K562 (cell line): ENCODE measurements at regions not wholly inside any gene's neighbourhood (a gene's known extent, or its start where the extent isn't known, plus 50 kb on each side); places are given as distances from the start of the nearest gene placed in this dataset.

Source experiments
- ATAC-seq: fragments of 200-7000 bp; cut with Tn5 transposase; 3 replicates; pipeline ENCODE4 v1.9.1; 2020; ENCODE audit warnings: moderate library complexity
- BruUV-seq: library from RNA; stranded (reverse); fragments of 400-500 nt; replicated peaks from 2 replicates; lab custom pipeline; 2021; lab: Mats Ljungman, UMichigan
- CTCF ChIA-PET: fragments of 300-600 bp; formaldehyde crosslinking; extraction: SDS; loops from one replicate; lab custom pipeline; 2021; ENCODE audit warnings: low intra/inter-chr PET ratio; lab: Yijun Ruan, JAX
- POLR2A ChIA-PET: fragments of 300-600, 350-650 bp; sonication (Branson Sonifier 250); formaldehyde crosslinking; extraction: SDS; loops from one replicate; lab custom pipeline; 2021; ENCODE audit warnings: antibody characterized with exemption, inconsistent platforms; lab: Yijun Ruan, JAX
- DNase-seq, 4 experiments: peaks; one replicate each; pipeline versions ENCODE4 v3.0.0 to v3.0.0-alpha.2; 2011 to 2018; ENCODE audit warnings: low spot score in 3 of 4, mixed read lengths in 3 of 4; ENCODE audit errors: extremely low read depth in 1 of 4
- FAIRE-seq: peaks from 2 replicates; lab custom pipeline; 2011; peaks lifted over from hg19 to GRCh38; lab: Jason Lieb, UNC
- H2AFZ ChIP-seq: 2 replicates; pipeline ENCODE4 v1.6.0; 2011; ENCODE audit warnings: low read depth, low read length, control low read depth, inconsistent platforms
- H3K27ac ChIP-seq: fragments of 200-600 bp; 3 replicates; pipeline ENCODE4 v1.8.0; 2011; ENCODE audit warnings: low read depth, mild to moderate bottlenecking, control low read depth, inconsistent platforms, low read length, moderate library complexity, mixed read lengths; ENCODE audit errors: extremely low read depth
- H3K27me3 ChIP-seq, 2 experiments: fragments of 300-600 bp in 1 of 2; 2 replicates in 1 of 2; 3 replicates in 1 of 2; pipeline versions ENCODE4 v1.6.0 to v1.8.0; 2011; ENCODE audit warnings: inconsistent platforms in 2 of 2, low read length in 2 of 2, mild to moderate bottlenecking in 1 of 2, mixed read lengths in 1 of 2, moderate library complexity in 1 of 2; ENCODE audit not compliant: control insufficient read depth in 2 of 2, insufficient read depth in 2 of 2
- H3K36me3 ChIP-seq: fragments of 300-600 bp; 3 replicates; pipeline ENCODE4 v1.8.0; 2011; ENCODE audit warnings: mild to moderate bottlenecking, low read length, inconsistent platforms; ENCODE audit not compliant: control insufficient read depth, insufficient read depth
- H3K4me1 ChIP-seq, 2 experiments: fragments of 200-600 bp in 1 of 2; replicated peaks in 1 of 2; 2 replicates in 1 of 2; 3 replicates in 1 of 2; pipeline versions ENCODE4 v1.5.1 to v1.8.0; 2011; ENCODE audit warnings: inconsistent platforms in 2 of 2, low read length in 2 of 2, mild to moderate bottlenecking in 1 of 2, mixed read lengths in 1 of 2, moderate library complexity in 1 of 2; ENCODE audit not compliant: control insufficient read depth in 2 of 2, insufficient read depth in 2 of 2
- H3K4me2 ChIP-seq: 2 replicates; pipeline ENCODE4 v1.6.1; 2011; ENCODE audit warnings: low read length, control low read depth, inconsistent platforms, mixed read lengths; ENCODE audit not compliant: insufficient read depth
- H3K4me3 ChIP-seq: fragments of 200-600 bp; sonication (generic), shearing (Covaris generic); 2 replicates; pipeline ENCODE4 v1.5.1; 2016; ENCODE audit warnings: control low read depth, inconsistent platforms
- H3K79me2 ChIP-seq: fragments of 200-600 bp; 3 replicates; pipeline ENCODE4 v1.8.0; 2011; ENCODE audit warnings: low read length, inconsistent platforms; ENCODE audit not compliant: control insufficient read depth, insufficient read depth
- H3K9ac ChIP-seq, 2 experiments: 2 replicates each; pipeline versions ENCODE4 v1.6.0 to v1.6.1; 2011; ENCODE audit warnings: low read depth in 2 of 2, low read length in 2 of 2, control low read depth in 1 of 2, inconsistent platforms in 1 of 2, mild to moderate bottlenecking in 1 of 2, mixed read lengths in 1 of 2; ENCODE audit not compliant: insufficient read depth in 1 of 2
- H3K9me1 ChIP-seq: one replicate; pipeline ENCODE4 v1.6.0; 2011; ENCODE audit warnings: inconsistent platforms, mild to moderate bottlenecking, low read length, moderate library complexity; ENCODE audit not compliant: control insufficient read depth, insufficient read depth
- H3K9me3 ChIP-seq: replicated peaks from 2 replicates; pipeline ENCODE4 v1.5.1; 2011; ENCODE audit warnings: low read depth, low read length, inconsistent platforms; ENCODE audit not compliant: control insufficient read depth, insufficient read depth
- H4K20me1 ChIP-seq: replicated peaks from 2 replicates; pipeline ENCODE4 v1.6.1; 2011; ENCODE audit warnings: low read length, inconsistent platforms, mixed read lengths; ENCODE audit not compliant: control insufficient read depth, insufficient read depth
- BDP1 ChIP-seq: IDR thresholded peaks from 3 replicates; pipeline ENCODE4 v1.6.1; 2011; ENCODE audit not compliant: insufficient read length, insufficient read depth
- GABPB2 ChIP-seq: fragments of 250-450 bp; sonication (Bioruptor Pico); conservative IDR thresholded peaks from 2 replicates; pipeline ENCODE4 v1.5.1; 2021; ENCODE audit warnings: mild to moderate bottlenecking
- HBP1 ChIP-seq: fragments of 450-650 bp; formaldehyde crosslinking; IDR thresholded peaks from 2 replicates; pipeline ENCODE4 v1.4.0; 2022; ENCODE audit warnings: missing genetic modification characterization
- IRF1 ChIP-seq: sonication (generic); formaldehyde crosslinking; IDR thresholded peaks from 2 replicates; pipeline ENCODE4 v1.8.0; 2022; ENCODE audit warnings: missing genetic modification reagents, mild to moderate bottlenecking, borderline replicate concordance
- JUN ChIP-seq, 2 experiments: sonication (generic) in 1 of 2; formaldehyde crosslinking in 1 of 2; IDR thresholded peaks; 2 replicates each; pipeline versions ENCODE4 v1.6.1 to v1.8.0; 2012 to 2022; ENCODE audit warnings: borderline replicate concordance in 2 of 2, mild to moderate bottlenecking in 2 of 2, improper control_type of control experiment in 1 of 2, low read depth in 1 of 2, low read length in 1 of 2, missing genetic modification reagents in 1 of 2
- JUNB ChIP-seq: fragments of 450-650 bp; formaldehyde crosslinking; conservative IDR thresholded peaks from 2 replicates; pipeline ENCODE4 v1.4.0; 2020; ENCODE audit warnings: mild to moderate bottlenecking
- NR4A1 ChIP-seq, 2 experiments: fragments of 250-450 bp in 1 of 2; fragments of 450-650 bp in 1 of 2; sonication (Bioruptor Pico) in 1 of 2; IDR thresholded peaks; 2 replicates each; pipeline versions ENCODE4 v1.4.0 to v1.6.1; 2016 to 2020; ENCODE audit warnings: mild to moderate bottlenecking in 2 of 2, missing compliant biosample characterization in 1 of 2, missing genetic modification characterization in 1 of 2, moderate library complexity in 1 of 2
- SREBF2 ChIP-seq: sonication (generic); formaldehyde crosslinking; IDR thresholded peaks from 2 replicates; pipeline ENCODE4 v1.4.0; 2020; ENCODE audit warnings: mild to moderate bottlenecking, missing genetic modification reagents
- XRCC4 ChIP-seq: IDR thresholded peaks from one replicate; pipeline ENCODE4 v1.6.1; 2011; ENCODE audit not compliant: insufficient read depth, insufficient read length; ENCODE audit errors: extremely low read depth
- ZBTB33 ChIP-seq: sonication (generic); formaldehyde crosslinking; IDR thresholded peaks from 2 replicates; pipeline ENCODE4 v1.8.1; 2023; ENCODE audit warnings: mild to moderate bottlenecking, missing genetic modification reagents
- ZNF143 ChIP-seq: sonication (generic); formaldehyde crosslinking; IDR thresholded peaks from 2 replicates; pipeline ENCODE4 v1.9.0; 2022; ENCODE audit warnings: mild to moderate bottlenecking, missing genetic modification reagents
- ZNF3 ChIP-seq: fragments of 250-450 bp; sonication (Bioruptor Pico); IDR thresholded peaks from 2 replicates; pipeline ENCODE4 v1.5.0; 2021; ENCODE audit warnings: mild to moderate bottlenecking, moderate library complexity
- WGBS: fragments of 100-300 bp; shearing (Covaris generic); methylation state at CpG from one replicate; pipeline ENCODE4 v1.1.6; 2016; ENCODE audit warnings: low coverage, mixed read lengths; ENCODE audit not compliant: insufficient coverage; ENCODE audit errors: missing lambda C conversion rate; 5-methylcytosine and 5-hydroxymethylcytosine counted together
- in situ Hi-C: fragments of 300-500 bp; cut with MboI; formaldehyde crosslinking; loops from 4 replicates; pipeline ENCODE4 v1.15.0; 2018; ENCODE audit warnings: inconsistent platforms, mixed read lengths
- intact Hi-C: fragments of 100-400 bp; cut with micrococcal nuclease; formaldehyde crosslinking; loops from 2 replicates; pipeline ENCODE4 v1.14.2; 2022
- TF ChIP-seq, protein P1 (sequence below): sonication (generic); formaldehyde crosslinking; IDR thresholded peaks from 2 replicates; pipeline ENCODE4 v1.8.0; 2022; ENCODE audit warnings: mild to moderate bottlenecking, low read depth, missing genetic modification reagents

DNA sequence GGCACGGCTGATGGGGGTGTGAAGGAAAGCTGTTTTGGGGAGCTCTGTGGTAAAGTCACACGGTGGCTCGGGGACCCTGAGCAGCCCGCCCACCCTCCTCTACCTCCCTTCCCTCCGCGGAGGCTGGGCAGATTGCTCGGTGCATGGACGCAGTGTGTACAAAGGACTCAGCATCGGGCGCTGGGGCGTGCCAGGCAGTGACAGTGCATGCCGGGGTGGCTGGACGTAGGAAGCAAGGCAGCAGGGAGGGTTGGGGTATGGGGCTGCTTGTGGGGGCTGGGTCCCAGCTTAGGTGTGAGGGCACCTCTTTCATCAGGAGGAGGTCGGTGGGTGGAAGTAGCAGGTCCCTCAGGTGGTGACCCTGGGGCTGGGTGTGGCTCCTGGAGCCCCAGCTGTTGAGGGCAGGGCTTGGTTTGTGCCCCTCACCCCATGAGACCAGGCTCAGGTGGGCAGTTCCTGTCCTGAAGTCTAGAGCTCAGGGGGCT lies 159.9 kb upstream of the GSE1 start:
- peaks cover 10% of the 10 kb centered on the region; the same call in 1 of the 2 replicates for H4K20me1 ChIP-seq
- H3K36me3 ChIP-seq, result no peaks in the 10 kb centered on the region
- WGBS, result 78% methylated on average over 11 of the region's 14 CpGs
- ChIA-PET CTCF (no interaction called here), POLR2A (interaction anchor here (0.6 to 1.7 kb wide), 6 partner anchors 8 to 273 kb away, joined by 3 to 6 read pairs (median 4); no protein-coding TSS in a partner anchor)
- H3K79me2 ChIP-seq, result no peaks in the 10 kb centered on the region
- ATAC-seq (no peak), DNase-seq (no peak), FAIRE-seq (no peak)
- intact Hi-C loops (no loop called here), in situ Hi-C loops (no loop called here)
- no peaks in the 10 kb centered on the region for H3K9me3 ChIP-seq
- no peak overlapping the region for H2AFZ ChIP-seq
- H3K27me3 ChIP-seq, result no peaks in the 10 kb centered on the region
- TF ChIP-seq IRF1 (CRISPR knock-in tag), result no peak
- no peak for TF ChIP-seq SREBF2 (CRISPR knock-in tag)
- no peak for TF ChIP-seq ZBTB33 (CRISPR knock-in tag)
- TF ChIP-seq NR4A1 (CRISPR knock-in tag; IDR thresholded peaks at IDR 0.05), result no peak
- no peak for TF ChIP-seq NR4A1 (tag; IDR thresholded peaks at IDR 0.05)
- TF ChIP-seq ZNF3 (CRISPR knock-in tag), result no peak
- no peak for TF ChIP-seq GABPB2
- TF ChIP-seq, protein P1, sequence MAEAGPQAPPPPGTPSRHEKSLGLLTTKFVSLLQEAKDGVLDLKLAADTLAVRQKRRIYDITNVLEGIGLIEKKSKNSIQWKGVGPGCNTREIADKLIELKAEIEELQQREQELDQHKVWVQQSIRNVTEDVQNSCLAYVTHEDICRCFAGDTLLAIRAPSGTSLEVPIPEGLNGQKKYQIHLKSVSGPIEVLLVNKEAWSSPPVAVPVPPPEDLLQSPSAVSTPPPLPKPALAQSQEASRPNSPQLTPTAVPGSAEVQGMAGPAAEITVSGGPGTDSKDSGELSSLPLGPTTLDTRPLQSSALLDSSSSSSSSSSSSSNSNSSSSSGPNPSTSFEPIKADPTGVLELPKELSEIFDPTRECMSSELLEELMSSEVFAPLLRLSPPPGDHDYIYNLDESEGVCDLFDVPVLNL (CRISPR knock-in tag), result no peak
- no peak for TF ChIP-seq ZNF143 (CRISPR knock-in tag)
- no peak for TF ChIP-seq JUN (IDR thresholded peaks at IDR 0.05; ENCODE audit: borderline replicate concordance, low read depth, low read length)
- TF ChIP-seq JUN (CRISPR knock-in tag; IDR thresholded peaks at IDR 0.05; ENCODE audit: borderline replicate concordance), result no peak
- no peak for TF ChIP-seq XRCC4
- TF ChIP-seq BDP1, result no peak
- TF ChIP-seq HBP1 (CRISPR knock-in tag), result no peak
- no peak for TF ChIP-seq JUNB (CRISPR knock-in tag)
- H3K4me1 ChIP-seq, result peaks cover 9 to 74% of the 10 kb centered on the region in 2 experiments; a peak in 4 of 5 replicates
- no peaks in the 10 kb centered on the region for H3K9me1 ChIP-seq
- peak overlapping the region in 1 of 2 experiments; percentile 46; a peak in 2 of 4 replicates for H3K9ac ChIP-seq
- BruUV-seq, result no TSS peak
- H3K27ac ChIP-seq, result no peak overlapping the region
- H3K4me2 ChIP-seq, result no peak overlapping the region
- H3K4me3 ChIP-seq, result no peak overlapping the region
